Esophagus (tissue), 2 donors: ENCODE measurements at regions not wholly inside any gene's neighbourhood (a gene's known extent, or its start where the extent isn't known, plus 50 kb on each side); places are given as distances from the start of the nearest gene placed in this dataset.
"Not testable (repeated sequence)": the region's sequence is repeated elsewhere in the genome, so short reads cannot be mapped to it uniquely, and the experiment has no call there.

Experiments used
- H3K27ac ChIP-seq, 2 donors: one replicate each; pipeline ENCODE4 v1.5.1; 2013; ENCODE audit warnings: low read depth in 2 of 2, mild to moderate bottlenecking in 2 of 2, inconsistent platforms in 1 of 2, low read length in 1 of 2, moderate library complexity in 1 of 2
- H3K27me3 ChIP-seq, 2 donors: one replicate each; pipeline ENCODE4 v1.6.1; 2013; ENCODE audit warnings: low read length in 2 of 2, control low read depth in 1 of 2, mild to moderate bottlenecking in 1 of 2; ENCODE audit not compliant: insufficient read depth in 2 of 2, control insufficient read depth in 1 of 2
- H3K36me3 ChIP-seq, 2 donors: one replicate each; pipeline ENCODE4 v1.6.1; 2013; ENCODE audit warnings: low read length in 1 of 2; ENCODE audit not compliant: control insufficient read depth in 2 of 2, insufficient read depth in 2 of 2
- H3K4me1 ChIP-seq, 2 donors: one replicate each; pipeline ENCODE4 v1.6.1; 2013; ENCODE audit warnings: low read length in 1 of 2; ENCODE audit not compliant: control insufficient read depth in 2 of 2, insufficient read depth in 2 of 2
- H3K4me3 ChIP-seq, 2 donors: one replicate each; pipeline ENCODE4 v1.5.1; 2013; ENCODE audit warnings: low read length in 2 of 2, mild to moderate bottlenecking in 2 of 2, low read depth in 1 of 2, moderate library complexity in 1 of 2
- H3K9me3 ChIP-seq, 2 donors: one replicate each; pipeline ENCODE4 v1.6.1; 2013; ENCODE audit warnings: mild to moderate bottlenecking in 2 of 2, low read depth in 1 of 2, low read length in 1 of 2, moderate library complexity in 1 of 2; ENCODE audit not compliant: control insufficient read depth in 2 of 2, insufficient read depth in 1 of 2
- WGBS, 2 donors: extraction: QIAGEN DNeasy Blood & Tissue Kit; methylation state at CpG; one replicate each; pipeline ENCODE4 v1.1.7; 2013; 5-methylcytosine and 5-hydroxymethylcytosine counted together
- donor health status: healthy with polysubstance abuse.
- donor health status: Bipolar disorder and iron deficiency.

DNA sequence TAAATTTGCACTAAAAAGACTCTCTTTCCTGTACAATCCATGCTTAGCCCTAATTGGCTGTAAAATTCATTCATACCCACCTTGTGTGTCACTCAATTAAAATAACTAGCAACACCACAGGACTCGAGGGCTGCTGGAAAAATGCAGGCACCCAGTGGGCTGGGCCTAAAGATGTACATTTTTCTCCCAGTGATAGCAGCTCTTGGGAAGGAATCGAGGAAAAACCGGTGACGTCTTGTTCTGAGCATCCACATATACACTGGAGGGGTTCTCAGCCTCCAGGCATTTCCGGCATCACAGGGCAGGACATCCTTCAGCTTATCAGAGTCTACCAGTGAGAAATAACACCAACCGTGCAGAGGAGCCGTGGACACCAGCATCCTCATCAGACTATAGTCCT is 85.8 kb upstream of the PITRM1 start:
- Histone ChIP-seq H3K27ac (no peak overlapping the region), H3K36me3 (no peaks in the 10 kb centered on the region), H3K9me3 (no peaks in the 10 kb centered on the region), H3K4me3 (no peak overlapping the region), H3K27me3 (no peaks in the 10 kb centered on the region), H3K4me1 (no peaks in the 10 kb centered on the region)
- WGBS, 2 donors, result 93 to 95% methylated on average over 7 of the region's 7 CpGs

GRCh38 chr10:3255616-3256015 is 83.0 kb upstream of the PITRM1 start:
- Histone ChIP-seq H3K4me1 (no peaks in the 10 kb centered on the region), H3K27me3 (no peaks in the 10 kb centered on the region), H3K27ac (no peak overlapping the region), H3K36me3 (no peaks in the 10 kb centered on the region), H3K9me3 (no peaks in the 10 kb centered on the region), H3K4me3 (no peak overlapping the region)
- WGBS, 2 donors, result 86 to 90% methylated on average over 4 of the region's 4 CpGs

DNA sequence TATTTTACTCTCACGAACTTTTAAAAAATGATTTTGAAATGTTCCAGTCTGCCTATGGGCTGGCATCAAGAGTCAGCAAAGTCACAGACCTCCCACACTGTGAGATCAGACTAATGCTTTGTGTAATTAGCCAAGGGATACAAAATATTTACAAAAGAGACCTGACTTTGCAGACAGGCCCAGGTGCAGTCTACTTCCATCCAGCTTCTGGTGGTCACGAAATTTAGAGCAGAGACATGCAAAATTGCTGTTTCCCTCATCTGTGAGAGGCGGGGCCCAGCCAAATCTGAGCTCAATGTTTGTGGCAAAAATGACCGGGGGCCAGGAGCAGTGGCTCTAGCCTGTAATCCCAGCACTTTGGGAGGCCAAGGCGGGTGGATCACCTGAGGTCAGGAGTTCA is 82.5 kb upstream of the PITRM1 start:
- H3K4me3 ChIP-seq, result no peak overlapping the region
- no peaks in the 10 kb centered on the region for H3K9me3 ChIP-seq
- WGBS, 2 donors, result 73 to 76% methylated on average over 5 of the region's 5 CpGs
- no peak overlapping the region for H3K27ac ChIP-seq
- H3K4me1 ChIP-seq, result no peaks in the 10 kb centered on the region
- no peaks in the 10 kb centered on the region for H3K36me3 ChIP-seq
- no peaks in the 10 kb centered on the region for H3K27me3 ChIP-seq

- not testable (repeated sequence) for H3K36me3 ChIP-seq
Observed at GRCh38 chr10:3253974-3254373, 81.4 kb upstream of the PITRM1 start.

GRCh38 chr10:3251172-3251571 is 78.6 kb upstream of the PITRM1 start:
- Histone ChIP-seq H3K27me3 (no peaks in the 10 kb centered on the region), H3K4me3 (no peak overlapping the region), H3K9me3 (no peaks in the 10 kb centered on the region), H3K4me1 (no peaks in the 10 kb centered on the region), H3K27ac (no peak overlapping the region), H3K36me3 (no peaks in the 10 kb centered on the region)
- 79 to 86% methylated on average over 10 of the region's 10 CpGs for WGBS, 2 donors

More at GRCh38 chr10:3253974-3254373, 81.4 kb upstream of the PITRM1 start:
- not testable (repeated sequence) for H3K9me3 ChIP-seq, H3K27ac ChIP-seq, H3K4me3 ChIP-seq, H3K27me3 ChIP-seq, H3K4me1 ChIP-seq
- WGBS, 2 donors, result 89 to 93% methylated on average over 3 of the region's 3 CpGs

GRCh38 chr10:3249307-3249889 is 76.8 kb upstream of the PITRM1 start:
- no peaks in the 10 kb centered on the region for H3K36me3 ChIP-seq
- H3K4me1 ChIP-seq, result no peaks in the 10 kb centered on the region
- 58 to 63% methylated on average over 5 of the region's 5 CpGs for WGBS, 2 donors
- H3K4me3 ChIP-seq, result no peak overlapping the region
- no peak overlapping the region for H3K27ac ChIP-seq
- no peaks in the 10 kb centered on the region for H3K9me3 ChIP-seq
- H3K27me3 ChIP-seq, result no peaks in the 10 kb centered on the region

- WGBS, 2 donors, result 27 to 31% methylated on average over 6 of the region's 6 CpGs
- Histone ChIP-seq H3K27ac (no peak overlapping the region), H3K36me3 (no peaks in the 10 kb centered on the region), H3K4me3 (no peak overlapping the region), H3K9me3 (no peaks in the 10 kb centered on the region), H3K27me3 (no peaks in the 10 kb centered on the region), H3K4me1 (no peaks in the 10 kb centered on the region)
Observed at GRCh38 chr10:3248526-3249306, 76.1 kb upstream of the PITRM1 start.

DNA sequence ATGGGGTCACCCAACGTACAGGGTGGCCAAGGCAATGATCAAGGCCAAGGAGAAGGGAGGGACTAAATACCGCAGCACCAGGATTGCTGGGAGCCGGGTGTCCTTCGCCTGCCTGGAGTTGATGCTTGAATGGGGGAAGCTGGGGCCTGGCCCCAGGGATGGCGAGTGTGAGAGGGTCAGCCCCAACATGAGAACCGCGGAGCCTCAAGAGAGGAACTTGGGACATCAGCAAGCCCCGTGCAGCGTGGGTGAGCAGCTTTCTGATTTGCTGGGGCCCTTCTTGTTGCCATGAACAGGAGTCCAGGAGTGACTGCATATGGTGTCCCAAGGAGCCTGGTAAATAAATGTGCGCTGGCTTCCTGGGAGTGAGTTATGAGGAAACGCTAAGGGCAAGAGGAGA is 72.8 kb upstream of the PITRM1 start:
- Histone ChIP-seq H3K4me3 (no peak overlapping the region), H3K27ac (no peak overlapping the region), H3K9me3 (no peaks in the 10 kb centered on the region), H3K36me3 (no peaks in the 10 kb centered on the region), H3K27me3 (no peaks in the 10 kb centered on the region), H3K4me1 (no peaks in the 10 kb centered on the region)
- 91 to 97% methylated on average over 11 of the region's 11 CpGs for WGBS, 2 donors

GRCh38 chr10:3241967-3242650 is 69.5 kb upstream of the PITRM1 start:
- H3K27ac ChIP-seq, result no peak overlapping the region
- no peaks in the 10 kb centered on the region for H3K4me1 ChIP-seq
- H3K36me3 ChIP-seq, result no peaks in the 10 kb centered on the region
- WGBS, 2 donors, result 85 to 86% methylated on average over 10 of the region's 10 CpGs
- H3K9me3 ChIP-seq, result no peaks in the 10 kb centered on the region
- H3K27me3 ChIP-seq, result no peaks in the 10 kb centered on the region
- no peak overlapping the region for H3K4me3 ChIP-seq
